SW480 (cell line): ENCODE measurements at regions not wholly inside any gene's neighbourhood (a gene's known extent, or its start where the extent isn't known, plus 50 kb on each side); places are given as distances from the start of the nearest gene placed in this dataset.
"Not testable (repeated sequence)": the region's sequence is repeated elsewhere in the genome, so short reads cannot be mapped to it uniquely, and the experiment has no call there.

Experiments
- DNase-seq: peaks from one replicate; pipeline ENCODE4 v3.0.0-alpha.2; 2016; ENCODE audit warnings: low spot score

- no peak for DNase-seq
Measured at GRCh38 chr18:56488739-56489138, 149.7 kb downstream of the TXNL1 start.

GRCh38 chr18:56487801-56488200 is 150.6 kb downstream of the TXNL1 start:
- DNase-seq: no peak

- DNase-seq: no peak
Measured at GRCh38 chr18:56483386-56483785, 155.0 kb downstream of the TXNL1 start.

- DNase-seq: not testable (repeated sequence)
Measured at GRCh38 chr18:56482813-56483212, 155.6 kb downstream of the TXNL1 start.

GRCh38 chr18:56481751-56482150 is 156.6 kb downstream of the TXNL1 start:
- no peak for DNase-seq

GRCh38 chr18:56479841-56480240 is 158.6 kb downstream of the TXNL1 start:
- DNase-seq: no peak

GRCh38 chr18:56475250-56475649 is 163.1 kb downstream of the TXNL1 start:
- no peak for DNase-seq

GRCh38 chr18:56473400-56474024 is 164.9 kb downstream of the TXNL1 start:
- DNase-seq: no peak

GRCh38 chr18:56470406-56471351 is 167.7 kb downstream of the TXNL1 start:
- no peak for DNase-seq

- no peak for DNase-seq
Measured at GRCh38 chr18:56469582-56469981, 168.8 kb downstream of the TXNL1 start.

GRCh38 chr18:56468396-56468795 is 170.0 kb downstream of the TXNL1 start:
- DNase-seq: no peak

- DNase-seq: no peak
Measured at GRCh38 chr18:56462276-56462675, 176.1 kb downstream of the TXNL1 start.

GRCh38 chr18:56461151-56461550 is 177.2 kb downstream of the TXNL1 start:
- DNase-seq: no peak

GRCh38 chr18:56460581-56460980 is 177.8 kb downstream of the TXNL1 start:
- DNase-seq: no peak

- no peak for DNase-seq
Measured at GRCh38 chr18:56458770-56459712, 179.4 kb downstream of the TXNL1 start.

- DNase-seq: no peak
Measured at GRCh38 chr18:56455874-56456273, 182.5 kb downstream of the TXNL1 start.

GRCh38 chr18:56455141-56455540 is 183.3 kb downstream of the TXNL1 start:
- DNase-seq: no peak

GRCh38 chr18:56453631-56454030 is 184.8 kb downstream of the TXNL1 start:
- no peak for DNase-seq

- no peak for DNase-seq
Measured at GRCh38 chr18:56451188-56451587, 187.2 kb downstream of the TXNL1 start.

- no peak for DNase-seq
Measured at GRCh38 chr18:56448751-56449150, 189.6 kb downstream of the TXNL1 start.

GRCh38 chr18:56445422-56445821 is 193.0 kb downstream of the TXNL1 start:
- DNase-seq: no peak

- DNase-seq: no peak
Measured at GRCh38 chr18:56444201-56444600, 194.2 kb downstream of the TXNL1 start.
